AG09309 (cell line): ENCODE measurements at regions not wholly inside any gene's neighbourhood (a gene's known extent, or its start where the extent isn't known, plus 50 kb on each side); places are given as distances from the start of the nearest gene placed in this dataset.
"Not testable (repeated sequence)": the region's sequence is repeated elsewhere in the genome, so short reads cannot be mapped to it uniquely, and the experiment has no call there.

ENCODE experiments used
- DNase-seq: peaks from one replicate; pipeline ENCODE4 v3.0.0-alpha.2; 2010; ENCODE audit warnings: low read depth
- H3K4me3 ChIP-seq: 2 replicates; pipeline ENCODE4 v1.5.1; 2011; ENCODE audit warnings: mild to moderate bottlenecking, low read depth, low read length, moderate library complexity; ENCODE audit not compliant: control insufficient read depth
- CTCF ChIP-seq: IDR thresholded peaks from 2 replicates; pipeline ENCODE4 v1.5.1; 2011; ENCODE audit warnings: mild to moderate bottlenecking, low read depth, low read length, inconsistent platforms; ENCODE audit not compliant: insufficient read depth, control insufficient read depth; ENCODE audit errors: missing control alignments

- DNase-seq, result peak; percentile 57
- TF ChIP-seq CTCF, result no peak
- H3K4me3 ChIP-seq, result no peak overlapping the region
Measured at GRCh38 chr16:22638393-22639206, 127.9 kb downstream of the NPIPB5 start.

GRCh38 chr16:22641131-22641628 is 130.5 kb downstream of the NPIPB5 start:
- no peak for DNase-seq
- H3K4me3 ChIP-seq, result no peak overlapping the region
- no peak for TF ChIP-seq CTCF

- no peak overlapping the region for H3K4me3 ChIP-seq
- no peak for TF ChIP-seq CTCF
- no peak for DNase-seq
Measured at GRCh38 chr16:22642416-22643088, 131.9 kb downstream of the NPIPB5 start.

GRCh38 chr16:22643203-22643602 is 132.5 kb downstream of the NPIPB5 start:
- not testable (repeated sequence) for H3K4me3 ChIP-seq, DNase-seq

GRCh38 chr16:22643886-22644285 is 133.2 kb downstream of the NPIPB5 start:
- DNase-seq, result no peak
- no peak for TF ChIP-seq CTCF
- H3K4me3 ChIP-seq, result no peak overlapping the region

GRCh38 chr16:22645868-22646267 is 135.2 kb downstream of the NPIPB5 start:
- TF ChIP-seq CTCF, result no peak
- DNase-seq, result no peak
- H3K4me3 ChIP-seq, result no peak overlapping the region

GRCh38 chr16:22646948-22647556 is 136.4 kb downstream of the NPIPB5 start:
- no peak overlapping the region for H3K4me3 ChIP-seq
- no peak for DNase-seq
- no peak for TF ChIP-seq CTCF
